Muscle of leg (tissue), 3 donors: ENCODE measurements at regions not wholly inside any gene's neighbourhood (a gene's known extent, or its start where the extent isn't known, plus 50 kb on each side); places are given as distances from the start of the nearest gene placed in this dataset.

Experiments
- DNase-seq: peaks from one replicate; pipeline ENCODE4 v3.0.0; 2013
- H3K27ac ChIP-seq: one replicate; pipeline ENCODE4 v1.5.1; 2013; ENCODE audit warnings: mild to moderate bottlenecking, low read length, control low read depth
- H3K27me3 ChIP-seq: one replicate; pipeline ENCODE4 v1.6.1; 2013; ENCODE audit warnings: low read length; ENCODE audit not compliant: control insufficient read depth, insufficient read depth
- H3K36me3 ChIP-seq: one replicate; pipeline ENCODE4 v1.6.1; 2013; ENCODE audit warnings: low read length; ENCODE audit not compliant: control insufficient read depth, insufficient read depth
- H3K4me1 ChIP-seq: one replicate; pipeline ENCODE4 v1.6.1; 2013; ENCODE audit warnings: low read length; ENCODE audit not compliant: control insufficient read depth, insufficient read depth
- H3K4me3 ChIP-seq: one replicate; pipeline ENCODE4 v1.5.1; 2013; ENCODE audit warnings: low read length, control low read depth
- H3K9me3 ChIP-seq: replicated peaks from 2 replicates; pipeline ENCODE4 v1.6.1; 2013; ENCODE audit warnings: low read depth, low read length; ENCODE audit not compliant: control insufficient read depth
- WGBS: methylation state at CpG from one replicate; pipeline ENCODE4 v1.1.5; 2013; ENCODE audit warnings: missing lambda C conversion rate; ENCODE audit not compliant: insufficient coverage; 5-methylcytosine and 5-hydroxymethylcytosine counted together

DNA sequence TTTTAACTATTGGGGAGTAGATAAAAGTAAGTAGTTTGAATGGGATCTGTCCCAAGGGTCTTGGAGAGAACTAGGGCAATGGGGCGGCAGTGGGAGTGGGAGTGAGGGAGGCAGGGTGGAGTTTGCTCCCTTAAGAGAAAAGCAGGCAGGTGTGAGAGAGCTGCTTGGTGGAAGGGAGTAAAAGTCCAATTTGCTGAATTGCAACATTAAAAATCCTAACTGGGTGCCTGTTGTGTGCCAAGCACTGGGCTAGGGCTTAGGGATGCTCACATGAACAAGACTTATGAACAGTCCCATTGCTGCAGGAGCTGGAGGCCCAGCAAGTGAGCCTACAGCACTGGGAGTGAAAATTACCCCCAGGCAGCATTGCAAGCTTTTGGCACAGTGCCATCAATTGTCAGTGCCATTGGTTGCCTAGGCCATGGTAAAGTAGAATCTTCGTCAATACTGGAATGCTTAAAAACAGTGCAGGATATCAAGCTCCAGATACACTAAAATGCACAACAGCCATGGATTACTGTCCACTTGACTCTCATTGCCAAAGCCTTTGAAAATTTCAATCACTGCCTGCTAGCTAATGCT is 277.7 kb upstream of the JARID2 start:
- Histone ChIP-seq H3K9me3 (peaks cover 3% of the 10 kb centered on the region), H3K4me1 (peaks cover 9% of the 10 kb centered on the region), H3K4me3 (no peak overlapping the region), H3K27ac (no peak overlapping the region), H3K27me3 (no peaks in the 10 kb centered on the region), H3K36me3 (no peaks in the 10 kb centered on the region)
- DNase-seq: no peak
- 94% methylated on average over 2 of the region's 2 CpGs for WGBS

DNA sequence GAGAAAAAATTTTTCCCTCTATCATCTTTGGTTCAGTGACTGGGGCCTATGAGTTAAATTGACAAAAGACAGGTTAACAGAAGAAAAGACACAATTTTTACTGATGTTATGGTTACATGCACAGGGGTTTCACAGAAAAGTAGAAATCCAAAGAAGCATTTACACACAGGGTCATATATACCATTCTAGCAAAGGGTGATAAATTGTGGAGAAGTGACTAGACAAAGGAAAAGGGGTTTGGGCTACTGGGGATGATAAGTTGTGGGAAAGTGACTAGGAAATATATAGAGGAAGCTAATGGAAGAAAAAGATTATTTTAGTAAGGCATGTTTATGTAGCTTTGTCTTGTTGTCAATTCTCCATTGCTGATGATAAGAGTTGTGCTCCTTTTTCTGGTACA is 276.7 kb upstream of the JARID2 start:
- Histone ChIP-seq H3K27me3 (no peaks in the 10 kb centered on the region), H3K9me3 (peaks cover 3% of the 10 kb centered on the region), H3K27ac (no peak overlapping the region), H3K4me1 (peaks cover 9% of the 10 kb centered on the region), H3K4me3 (no peak overlapping the region), H3K36me3 (no peaks in the 10 kb centered on the region)
- DNase-seq: no peak

DNA sequence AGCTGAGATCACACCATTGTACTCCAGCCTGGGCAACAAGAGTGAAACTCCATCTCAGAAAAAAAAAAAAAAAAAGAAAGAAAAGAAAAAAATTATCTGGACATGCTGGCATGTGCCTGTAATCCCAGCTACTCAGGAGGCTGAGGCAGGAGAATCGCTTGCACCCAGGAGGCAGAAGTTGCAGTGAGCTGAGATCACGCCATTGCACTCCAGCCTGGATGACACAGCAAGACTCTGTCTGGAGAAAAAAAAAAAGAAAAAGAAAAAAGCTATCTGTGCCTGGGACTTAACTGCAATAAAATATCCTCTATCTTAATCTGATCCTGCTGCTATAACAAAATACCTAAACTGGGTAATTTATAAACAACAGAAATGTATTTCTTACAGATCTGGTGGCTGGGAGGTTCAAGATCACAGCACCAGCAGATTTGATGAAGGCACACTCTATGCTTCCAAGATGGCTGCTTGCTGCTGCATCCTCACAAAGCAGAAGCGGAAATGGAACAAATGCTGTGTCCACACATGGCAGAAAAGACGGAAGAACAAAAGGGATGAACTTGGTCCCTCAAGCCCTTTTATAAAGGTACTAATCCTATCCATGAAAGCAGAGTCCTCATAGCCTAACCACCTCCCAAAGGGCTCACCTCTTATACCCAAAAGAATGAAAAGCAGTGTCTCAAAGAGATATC is 273.3 kb upstream of the JARID2 start:
- no peaks in the 10 kb centered on the region for H3K27me3 ChIP-seq
- H3K27ac ChIP-seq: no peak overlapping the region
- DNase-seq: no peak
- 75% methylated on average over 2 of the region's 4 CpGs for WGBS
- H3K9me3 ChIP-seq: peaks cover 3% of the 10 kb centered on the region
- no peaks in the 10 kb centered on the region for H3K36me3 ChIP-seq
- no peaks in the 10 kb centered on the region for H3K4me1 ChIP-seq
- no peak overlapping the region for H3K4me3 ChIP-seq

DNA sequence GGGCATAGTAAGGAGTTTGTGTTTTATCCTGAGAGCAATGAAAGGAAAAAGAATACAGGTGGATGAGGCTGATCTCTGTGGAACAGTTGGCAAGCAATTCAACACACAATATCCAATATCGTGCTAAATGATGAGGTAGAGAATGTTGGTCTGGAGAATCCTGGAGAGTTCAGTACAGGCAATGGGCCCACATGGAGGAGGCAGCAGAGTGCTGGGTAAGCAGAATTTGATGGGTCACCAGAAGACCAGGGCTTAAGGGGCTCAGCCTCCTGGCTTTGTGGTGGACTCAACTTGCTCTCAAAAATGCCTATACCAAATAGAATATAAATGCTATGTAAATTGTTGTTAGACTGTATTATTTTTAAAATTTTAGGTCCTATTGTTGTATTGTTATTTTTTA is 271.5 kb upstream of the JARID2 start:
- WGBS: no CpG with 5 or more reads among the region's 1 CpG
- DNase-seq: no peak
- no peaks in the 10 kb centered on the region for H3K36me3 ChIP-seq
- peaks cover 1% of the 10 kb centered on the region for H3K9me3 ChIP-seq
- H3K27ac ChIP-seq: no peak overlapping the region
- H3K4me1 ChIP-seq: no peaks in the 10 kb centered on the region
- H3K4me3 ChIP-seq: no peak overlapping the region
- H3K27me3 ChIP-seq: no peaks in the 10 kb centered on the region

DNA sequence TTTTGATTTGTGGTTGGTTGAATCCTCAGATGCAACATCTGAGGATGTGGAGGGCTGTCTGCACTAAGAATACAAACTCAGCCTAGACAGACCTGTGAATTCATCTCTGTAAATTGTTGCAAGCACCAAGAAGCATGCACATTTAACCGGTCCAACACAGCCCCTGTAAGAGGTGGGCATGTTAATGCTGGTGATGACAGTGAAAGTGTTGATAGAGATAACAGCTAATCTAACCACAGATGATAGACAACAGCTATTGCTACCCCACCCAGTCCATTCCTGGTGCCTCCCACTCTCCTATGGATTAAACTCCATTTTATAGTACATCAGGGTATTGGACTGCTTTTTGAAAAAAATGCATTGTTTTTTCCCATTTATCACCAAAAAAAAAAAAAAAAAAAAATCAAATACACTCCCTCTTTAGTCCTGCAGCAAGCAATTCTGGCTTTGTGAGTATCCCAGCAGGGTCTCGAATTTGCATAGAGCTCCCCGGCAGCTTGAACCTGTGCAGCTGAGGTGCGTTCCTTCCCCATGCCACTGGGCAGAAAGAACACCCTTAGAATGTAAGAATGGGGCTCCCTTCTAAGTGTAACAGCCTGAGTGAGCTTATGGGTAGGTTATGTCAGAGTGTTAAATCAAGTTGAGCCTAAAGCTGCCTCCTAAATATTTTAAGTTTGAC is 270.9 kb upstream of the JARID2 start:
- Histone ChIP-seq H3K27me3 (no peaks in the 10 kb centered on the region), H3K36me3 (no peaks in the 10 kb centered on the region), H3K9me3 (no peaks in the 10 kb centered on the region), H3K27ac (no peak overlapping the region), H3K4me1 (no peaks in the 10 kb centered on the region), H3K4me3 (no peak overlapping the region)
- no peak for DNase-seq
- 20% methylated on average over 2 of the region's 4 CpGs for WGBS

DNA sequence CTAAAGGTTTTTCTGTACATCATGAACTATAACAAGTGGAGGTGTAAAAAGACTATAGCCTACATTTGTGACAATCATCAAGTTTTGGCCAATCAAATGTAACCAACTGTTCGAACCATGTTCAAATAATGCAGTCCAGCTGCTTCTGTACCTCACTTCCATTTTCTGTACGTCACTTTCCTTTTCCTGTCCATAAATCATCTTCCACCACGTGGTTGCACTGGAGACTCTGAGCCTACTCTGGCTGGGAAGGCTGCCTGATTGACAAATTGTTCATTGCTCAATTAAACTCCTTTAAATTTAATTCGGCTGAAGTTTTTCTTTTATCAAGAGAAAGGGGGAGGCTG is 270.4 kb upstream of the JARID2 start:
- Histone ChIP-seq H3K4me3 (no peak overlapping the region), H3K9me3 (no peaks in the 10 kb centered on the region), H3K4me1 (no peaks in the 10 kb centered on the region), H3K27ac (no peak overlapping the region), H3K27me3 (no peaks in the 10 kb centered on the region), H3K36me3 (no peaks in the 10 kb centered on the region)
- WGBS: 35% methylated on average over 2 of the region's 4 CpGs
- peak; percentile 37 for DNase-seq

DNA sequence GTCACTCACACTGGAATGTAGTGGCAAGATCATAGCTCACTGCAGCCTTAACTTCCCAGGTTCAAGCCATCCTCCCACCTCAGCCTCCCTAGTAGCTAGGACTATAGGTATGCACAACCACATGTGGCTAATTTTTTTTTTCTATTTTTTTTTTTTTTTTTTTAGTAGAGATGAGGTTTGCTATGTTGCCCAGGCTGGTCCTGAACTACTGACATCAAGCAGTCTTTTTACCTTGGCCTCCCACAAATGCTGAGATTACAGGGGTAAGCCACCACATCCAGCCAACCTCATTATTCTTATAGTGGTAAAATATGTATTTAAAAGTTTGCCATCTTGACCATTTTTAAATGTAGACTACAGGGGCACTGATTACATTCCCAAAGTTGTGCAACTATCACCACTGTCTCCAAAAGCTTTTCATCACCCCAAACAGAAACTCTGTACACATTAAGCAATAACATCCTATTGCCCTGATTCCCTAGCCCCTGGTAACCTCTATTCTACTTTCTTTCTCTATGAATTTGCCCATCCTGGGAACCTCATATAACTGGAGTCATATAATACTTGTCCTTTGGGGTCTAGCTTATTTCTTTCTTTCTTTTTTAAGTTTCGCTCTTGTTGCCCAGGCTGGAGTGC is 268.0 kb upstream of the JARID2 start:
- H3K4me3 ChIP-seq: no peak overlapping the region
- DNase-seq: no peak
- H3K27me3 ChIP-seq: peaks cover 2% of the 10 kb centered on the region
- H3K4me1 ChIP-seq: no peaks in the 10 kb centered on the region
- no peaks in the 10 kb centered on the region for H3K9me3 ChIP-seq
- H3K27ac ChIP-seq: no peak overlapping the region
- H3K36me3 ChIP-seq: no peaks in the 10 kb centered on the region
- 100% methylated on average over 1 of the region's 1 CpG for WGBS

DNA sequence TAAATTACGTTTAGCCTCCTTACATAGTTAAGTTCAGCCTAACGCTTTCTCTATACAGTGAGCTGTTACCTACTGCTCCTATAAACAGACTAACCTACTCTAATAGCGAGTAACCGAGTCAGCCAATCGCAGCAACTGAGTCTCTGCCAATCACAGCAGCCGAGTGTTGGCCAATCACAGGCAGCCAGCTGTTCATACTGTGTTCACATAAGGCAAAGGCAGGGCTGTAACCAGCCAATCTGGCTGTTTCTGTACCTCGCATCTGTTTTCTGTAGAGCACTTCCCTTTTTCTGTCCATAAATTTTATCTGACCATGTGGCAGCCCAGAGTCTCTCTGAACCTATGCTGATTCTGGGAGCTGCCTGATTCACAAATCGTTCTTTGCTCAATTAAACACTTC is 263.9 kb upstream of the JARID2 start:
- peak; percentile 14 for DNase-seq
- Histone ChIP-seq H3K4me3 (no peak overlapping the region), H3K4me1 (peaks cover 19% of the 10 kb centered on the region), H3K27ac (no peak overlapping the region), H3K36me3 (no peaks in the 10 kb centered on the region), H3K9me3 (no peaks in the 10 kb centered on the region), H3K27me3 (peaks cover 2% of the 10 kb centered on the region)
- WGBS: 83% methylated on average over 8 of the region's 8 CpGs

DNA sequence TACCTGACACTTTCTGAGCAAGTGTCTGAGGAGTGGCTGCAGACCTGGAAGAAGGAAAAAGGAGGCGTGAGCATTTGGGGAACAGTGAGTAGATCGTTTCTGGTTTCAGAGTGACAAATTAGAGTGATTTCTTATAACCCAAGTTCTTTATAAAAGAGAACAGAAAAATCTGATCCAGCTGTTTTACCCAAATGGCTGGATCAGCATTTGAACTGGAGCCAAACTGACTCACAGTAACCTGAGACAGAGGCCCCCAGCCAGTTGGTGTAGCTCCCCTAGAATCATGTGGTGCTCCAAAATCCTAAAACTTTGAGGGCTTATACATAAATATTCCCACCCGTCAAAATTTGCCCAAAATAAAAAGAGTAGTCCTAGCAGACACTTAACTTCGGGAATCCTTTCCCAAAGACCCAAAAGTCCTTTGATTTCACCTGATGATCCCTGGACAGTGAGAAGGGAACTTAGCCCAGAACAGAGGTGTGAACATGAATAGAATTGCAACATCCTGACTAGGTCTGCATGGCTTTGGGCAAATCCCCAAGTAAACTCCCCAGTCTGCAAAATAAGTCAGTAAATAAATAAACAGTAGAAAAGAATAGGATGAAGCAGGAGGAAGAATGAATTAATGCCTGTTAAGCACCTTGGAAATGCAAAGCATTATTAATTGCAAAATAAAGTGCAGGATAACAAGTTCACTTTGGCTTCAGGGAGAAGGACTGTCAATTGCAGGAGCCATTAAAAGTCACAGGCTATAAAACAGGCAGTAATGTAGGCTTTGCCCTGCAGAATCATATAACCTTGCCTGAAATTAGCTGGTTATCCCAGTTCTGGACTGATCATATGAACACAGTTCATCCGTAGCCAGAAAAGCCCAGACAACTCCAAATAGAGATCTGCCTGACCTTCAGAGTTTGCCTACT is 262.0 kb upstream of the JARID2 start:
- Histone ChIP-seq H3K27ac (no peak overlapping the region), H3K4me3 (no peak overlapping the region), H3K9me3 (no peaks in the 10 kb centered on the region), H3K36me3 (no peaks in the 10 kb centered on the region), H3K27me3 (peaks cover 2% of the 10 kb centered on the region), H3K4me1 (peaks cover 19% of the 10 kb centered on the region)
- 21% methylated on average over 2 of the region's 5 CpGs for WGBS
- DNase-seq: peak; percentile 30

DNA sequence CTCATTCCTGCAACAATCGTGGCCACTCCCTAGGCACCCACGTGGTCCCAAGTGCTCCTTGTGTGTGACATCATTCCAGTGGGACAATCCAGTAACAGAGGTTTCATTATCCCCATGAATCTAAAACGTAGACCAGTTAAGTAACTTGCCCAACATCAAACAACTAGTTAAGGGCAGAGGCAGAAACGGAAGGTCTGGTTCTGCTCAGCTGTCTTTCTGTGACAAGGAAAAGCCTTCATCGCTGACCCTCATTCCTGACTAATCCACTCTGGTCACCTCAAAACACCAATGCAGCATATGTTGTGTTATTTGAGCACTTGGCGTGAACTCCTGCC is 261.4 kb upstream of the JARID2 start:
- Histone ChIP-seq H3K27me3 (peaks cover 2% of the 10 kb centered on the region), H3K9me3 (no peaks in the 10 kb centered on the region), H3K4me3 (no peak overlapping the region), H3K36me3 (no peaks in the 10 kb centered on the region), H3K4me1 (peaks cover 19% of the 10 kb centered on the region), H3K27ac (no peak overlapping the region)
- WGBS: 0% methylated on average over 2 of the region's 6 CpGs
- peak; percentile 47 for DNase-seq
